Eye (tissue), 1 donor: ENCODE measurements at regions not wholly inside any gene's neighbourhood (a gene's known extent, or its start where the extent isn't known, plus 50 kb on each side); places are given as distances from the start of the nearest gene placed in this dataset.
"Not testable (repeated sequence)": the region's sequence is repeated elsewhere in the genome, so short reads cannot be mapped to it uniquely, and the experiment has no call there.

Source experiments
- DNase-seq: peaks from one replicate; pipeline ENCODE4 v3.0.0-alpha.2; 2015

DNA sequence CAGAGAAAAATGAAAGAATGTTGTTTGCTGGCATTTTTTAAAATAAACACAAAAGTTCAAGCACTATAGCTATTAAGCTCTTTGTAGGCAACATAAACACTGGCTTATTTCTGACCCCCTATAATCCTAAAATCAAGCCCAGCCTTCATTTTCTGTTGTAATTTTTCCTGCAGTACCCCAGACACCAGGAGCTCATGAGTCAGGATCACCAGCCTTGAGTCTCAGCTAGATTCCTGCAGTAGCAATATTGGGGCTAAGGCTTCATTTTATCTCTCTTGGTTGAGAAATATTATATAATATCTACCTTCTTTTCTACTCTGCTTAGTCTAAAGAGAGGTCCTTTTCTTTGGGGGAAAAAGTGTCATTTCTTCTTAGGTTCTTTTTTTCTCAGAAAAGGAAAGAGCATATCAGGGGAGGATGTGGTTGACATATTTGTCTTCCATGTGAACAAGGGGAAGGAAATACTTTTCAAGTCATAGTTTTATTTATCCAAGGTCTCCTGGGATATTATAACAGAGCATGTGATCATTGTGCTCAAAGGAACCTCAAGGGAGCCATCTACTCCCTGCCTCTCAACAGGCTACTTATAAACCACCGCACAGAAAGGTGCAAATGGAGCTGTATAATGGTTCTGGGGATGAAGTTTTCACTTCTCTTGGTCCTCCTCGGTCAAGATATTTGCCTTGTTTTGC, 678.3 kb upstream of the NR3C2 start:
- no peak for DNase-seq

- no peak for DNase-seq
These were observed 674.6 kb upstream of the NR3C2 start for GRCh38 chr4:149116806-149117205.

- peak; percentile 24 for DNase-seq
These were observed 671.7 kb upstream of the NR3C2 start for GRCh38 chr4:149113804-149114430.

DNA sequence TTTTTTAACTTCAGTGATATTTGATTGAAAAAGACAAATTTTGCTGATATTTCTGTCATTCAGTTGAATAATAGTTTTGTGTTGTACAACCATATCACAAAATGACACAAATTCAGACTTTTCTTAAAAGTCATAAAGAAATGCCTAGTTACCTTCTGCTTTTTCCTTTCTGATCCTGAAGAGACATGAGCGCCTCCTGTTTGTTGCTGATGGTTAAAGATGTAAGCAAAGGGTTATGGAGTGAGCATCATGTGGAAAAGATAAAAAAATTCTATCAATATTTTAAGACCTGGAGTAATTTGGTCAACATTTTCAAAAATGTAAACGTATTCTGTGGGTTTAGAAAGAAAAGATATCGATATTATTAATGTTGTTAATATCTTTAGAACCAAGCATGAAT, 669.9 kb upstream of the NR3C2 start:
- DNase-seq, result no peak

DNA sequence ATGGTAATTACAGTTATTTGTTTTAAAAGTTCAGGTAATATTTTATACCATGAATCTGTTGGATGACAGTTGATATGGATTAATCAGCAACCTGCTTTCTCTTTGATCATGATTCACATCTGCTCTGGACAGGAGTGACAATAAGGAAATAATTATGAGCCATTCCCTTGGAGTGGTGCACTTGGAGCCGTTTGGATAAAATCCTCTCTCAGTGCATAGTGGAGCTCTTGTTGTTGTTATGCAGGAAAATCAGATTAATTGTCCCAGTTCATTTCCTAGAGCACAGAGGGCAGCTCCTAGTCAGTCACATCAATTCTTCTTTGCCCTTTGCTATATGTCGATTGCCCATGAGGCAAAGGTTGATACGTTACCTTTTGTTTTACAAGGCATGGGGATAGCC, 668.3 kb upstream of the NR3C2 start:
- no peak for DNase-seq

GRCh38 chr4:149108626-149109025, 666.4 kb upstream of the NR3C2 start:
- no peak for DNase-seq

DNA sequence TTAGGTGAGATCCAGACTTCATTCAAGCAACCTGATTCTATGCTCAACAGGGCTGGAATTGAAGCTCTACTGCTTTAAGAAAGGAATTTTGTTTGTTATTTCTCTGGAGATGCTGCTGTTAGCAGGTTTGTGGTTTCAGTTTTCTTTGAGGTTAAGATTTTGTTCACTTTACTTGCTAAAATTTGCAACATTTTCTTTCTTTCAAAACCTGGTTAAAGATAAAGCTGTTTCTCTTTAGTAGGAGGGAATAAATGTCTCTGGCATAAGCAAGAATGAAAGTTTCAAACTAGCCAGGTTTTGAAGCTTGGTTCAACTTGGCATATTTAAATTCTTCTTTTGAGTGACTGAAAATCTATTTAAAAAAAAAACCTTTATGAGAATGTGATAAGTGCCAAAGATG, 660.6 kb upstream of the NR3C2 start:
- DNase-seq, result no peak

DNA sequence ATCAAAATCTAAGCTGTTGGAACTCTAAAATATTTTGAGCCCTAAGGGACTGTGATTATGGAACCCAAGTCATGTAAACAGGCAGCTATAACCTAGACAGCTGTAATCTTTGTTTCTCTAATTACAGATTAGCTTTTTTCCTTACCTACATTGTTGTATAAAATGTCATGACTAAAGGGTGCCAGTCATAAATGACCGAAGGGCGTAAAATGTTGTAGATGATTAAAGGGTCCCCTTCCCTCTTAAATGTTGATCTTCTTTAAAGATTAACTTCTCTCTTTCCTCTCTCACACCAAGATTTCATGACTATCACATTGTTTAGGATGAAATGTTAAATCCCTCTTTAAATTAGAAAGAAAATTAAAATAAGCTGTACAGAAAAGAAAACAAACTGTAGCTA, 659.4 kb upstream of the NR3C2 start:
- DNase-seq, result no peak

DNA sequence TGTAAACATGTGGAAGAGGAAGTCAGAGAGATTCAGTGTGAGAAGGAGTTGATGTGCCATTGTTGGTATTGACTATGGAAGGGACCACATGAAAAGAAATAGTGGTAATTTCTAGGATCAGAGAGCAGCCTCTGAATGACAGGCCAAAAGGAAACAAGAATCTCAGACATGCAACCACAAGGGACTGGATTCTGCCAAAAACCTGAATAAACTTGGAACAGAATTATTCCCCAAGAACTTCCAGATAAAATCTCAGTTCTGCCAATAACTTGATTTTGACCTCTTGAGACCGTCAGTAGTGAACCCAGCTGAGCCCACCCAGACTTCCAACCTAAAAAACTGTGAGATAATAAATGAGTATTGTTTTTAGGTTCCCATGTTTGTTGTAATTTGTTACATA, 653.6 kb upstream of the NR3C2 start:
- DNase-seq, result no peak

DNA sequence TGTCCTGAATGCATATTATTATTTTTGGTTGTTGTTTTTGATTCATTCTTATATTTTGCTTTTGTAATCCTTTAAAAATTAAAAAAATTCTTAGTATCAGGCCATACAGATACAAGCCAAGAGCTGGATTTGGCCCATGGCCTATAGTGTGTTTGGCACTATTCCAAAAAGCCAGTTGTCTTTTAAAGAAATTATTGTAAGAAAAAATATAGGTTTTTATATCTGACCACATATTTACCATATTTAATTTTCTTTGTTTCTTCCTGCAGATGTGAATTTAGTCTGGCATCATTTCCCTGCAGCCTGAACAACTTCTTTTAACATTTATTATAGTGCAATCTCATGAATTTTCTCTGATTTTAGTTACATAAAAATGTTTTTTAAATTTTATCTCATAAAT, 652.8 kb upstream of the NR3C2 start:
- no peak for DNase-seq

- DNase-seq, result no peak
These were observed 641.9 kb upstream of the NR3C2 start for GRCh38 chr4:149084144-149084543.

- DNase-seq, result no peak
These were observed 635.0 kb upstream of the NR3C2 start for GRCh38 chr4:149077181-149077580.

GRCh38 chr4:149076401-149076800, 634.2 kb upstream of the NR3C2 start:
- DNase-seq, result no peak

DNA sequence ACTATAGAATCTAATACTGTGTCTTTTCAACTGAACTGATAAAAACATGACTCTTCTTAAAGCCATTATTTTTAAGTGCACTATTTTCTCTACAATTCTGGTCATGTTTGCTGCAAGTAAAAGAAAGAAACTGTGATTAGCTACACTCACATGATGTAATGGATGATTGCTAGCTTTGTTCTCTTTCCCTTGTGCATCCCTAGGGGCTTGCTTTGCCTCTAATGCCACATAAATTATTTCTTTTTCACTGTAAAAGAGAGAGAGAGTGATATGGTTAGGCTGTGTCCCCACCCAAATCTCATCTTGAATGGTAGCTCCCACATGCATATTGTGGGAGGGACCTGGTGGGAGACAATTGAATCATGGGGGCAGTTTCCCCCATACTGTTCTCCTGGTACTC, 630.2 kb upstream of the NR3C2 start:
- no peak for DNase-seq

DNA sequence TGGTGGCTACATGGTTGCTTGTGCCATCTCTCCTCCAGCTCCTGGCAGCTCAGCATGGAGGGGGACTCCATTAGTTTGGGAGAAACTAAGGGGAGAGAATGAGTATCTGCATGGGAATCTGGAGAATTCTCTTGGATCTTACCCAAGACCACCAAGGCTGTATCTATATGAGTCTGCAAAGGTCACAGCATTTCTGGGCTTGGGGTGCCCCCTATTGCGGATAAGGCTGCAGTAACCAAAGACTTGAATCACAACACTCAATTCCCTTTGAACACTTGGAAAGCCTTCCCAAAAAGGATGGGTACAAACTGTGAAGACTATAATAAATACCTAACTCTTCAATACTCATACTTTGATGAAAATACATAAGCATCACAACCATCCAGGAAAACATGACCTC, 623.5 kb upstream of the NR3C2 start:
- no peak for DNase-seq

- DNase-seq, result no peak
These were observed 620.8 kb upstream of the NR3C2 start for GRCh38 chr4:149062997-149063396.

DNA sequence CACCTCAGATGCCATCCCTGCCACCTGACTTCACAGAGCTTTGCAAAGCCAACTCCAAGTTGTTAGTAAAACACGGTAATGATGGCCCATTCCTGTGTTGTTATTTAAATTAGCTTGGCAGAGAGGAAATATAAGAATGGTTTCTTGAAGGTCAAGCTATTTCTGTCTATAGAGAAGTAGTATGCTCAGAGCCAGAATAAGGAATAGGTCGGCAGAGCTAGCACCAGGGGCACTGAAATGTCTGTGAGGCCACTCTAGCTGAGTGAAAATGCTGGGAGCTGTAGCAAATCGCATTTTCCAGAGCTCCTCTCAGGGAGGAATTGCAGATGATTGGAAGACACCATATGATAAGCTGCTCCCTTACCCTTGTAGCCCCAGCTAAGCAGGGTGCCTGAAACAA, 615.4 kb upstream of the NR3C2 start:
- no peak for DNase-seq

DNA sequence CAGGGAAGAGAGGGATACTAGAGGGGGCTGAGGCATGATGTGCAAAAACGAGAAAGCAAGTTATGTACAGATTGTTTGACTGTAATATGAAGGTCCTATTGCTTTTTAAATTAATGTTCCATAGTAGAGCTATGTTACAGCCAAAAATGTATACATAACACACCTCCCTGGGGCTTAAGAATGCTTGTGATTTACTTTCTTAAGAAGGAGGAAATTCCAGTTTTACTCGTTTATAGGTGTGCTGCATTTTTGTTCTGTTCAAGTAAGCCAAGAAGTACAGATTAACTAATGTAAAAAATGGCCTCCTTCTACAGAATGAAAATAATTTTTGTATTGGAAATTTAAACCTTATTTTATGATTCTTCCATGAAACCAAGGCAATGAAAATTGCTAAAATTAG, 614.4 kb upstream of the NR3C2 start:
- DNase-seq, result peak; percentile 25

DNA sequence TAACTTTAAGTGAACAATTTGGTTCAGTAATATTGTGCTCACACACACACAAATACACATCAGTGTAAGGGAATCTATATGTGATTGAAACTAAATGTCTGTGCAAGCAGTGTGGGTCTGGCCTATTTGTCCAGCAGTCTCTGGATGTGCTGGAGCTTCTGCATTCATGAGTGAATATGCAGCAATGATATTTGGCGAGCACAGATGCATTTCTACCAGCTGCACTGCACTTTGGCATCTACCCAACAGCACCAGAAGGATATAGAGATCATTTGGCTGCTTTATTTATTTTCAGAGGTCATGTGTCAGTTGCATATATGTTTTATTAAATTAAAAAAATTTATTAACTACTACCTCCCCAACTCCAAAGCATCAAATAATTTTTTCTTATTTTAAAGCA, 613.4 kb upstream of the NR3C2 start:
- no peak for DNase-seq

DNA sequence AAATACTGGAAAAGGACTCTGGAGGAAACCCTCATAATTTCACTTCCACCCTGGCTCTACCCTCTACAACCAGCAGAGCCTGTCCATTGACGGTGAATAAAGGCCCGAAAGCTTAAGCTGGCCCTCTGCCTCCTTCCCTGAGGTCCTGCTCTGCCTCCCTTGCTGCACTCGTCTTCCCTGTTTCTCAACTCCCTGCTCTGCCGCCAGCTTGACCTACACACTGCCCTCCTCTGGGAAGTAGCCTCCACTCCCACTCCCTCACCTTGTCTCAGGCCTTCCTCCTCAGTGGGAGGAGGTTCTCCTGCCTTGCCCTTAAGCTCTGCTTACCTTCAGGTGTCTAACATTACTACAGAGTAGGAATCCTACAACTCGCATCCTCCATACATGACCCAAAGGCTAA, 608.6 kb upstream of the NR3C2 start:
- DNase-seq, result no peak

DNA sequence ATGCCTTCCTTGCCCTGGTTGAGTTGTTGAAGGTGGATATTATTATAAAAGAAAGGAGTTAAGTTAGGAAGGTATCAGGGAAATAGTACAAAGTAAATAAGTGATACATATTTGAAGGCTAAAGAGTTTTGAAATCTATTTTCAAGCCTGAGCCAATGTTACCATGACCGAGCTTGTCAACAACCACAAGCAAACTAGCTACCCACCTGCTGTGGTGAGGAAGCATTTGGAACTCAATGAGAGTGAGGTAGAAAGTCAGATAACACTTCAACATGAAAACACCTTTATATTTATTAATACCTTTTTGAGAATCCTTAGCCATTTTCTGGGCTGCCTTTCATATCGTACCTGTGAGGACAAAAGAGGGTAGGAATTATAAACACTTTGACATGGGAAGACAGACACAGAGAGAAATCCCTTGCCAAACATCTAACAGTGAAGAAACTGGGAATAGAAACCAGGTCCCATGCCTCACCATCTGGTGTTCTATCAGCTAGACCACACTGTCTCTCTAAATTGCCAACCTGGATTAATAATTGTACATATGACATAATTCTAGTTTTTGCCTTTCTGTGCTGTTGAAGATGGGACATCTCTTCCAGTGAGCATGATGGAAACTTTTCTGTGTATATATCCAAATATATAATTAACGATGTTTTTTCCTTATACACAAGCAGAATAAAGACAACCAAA, 606.4 kb upstream of the NR3C2 start:
- no peak for DNase-seq

DNA sequence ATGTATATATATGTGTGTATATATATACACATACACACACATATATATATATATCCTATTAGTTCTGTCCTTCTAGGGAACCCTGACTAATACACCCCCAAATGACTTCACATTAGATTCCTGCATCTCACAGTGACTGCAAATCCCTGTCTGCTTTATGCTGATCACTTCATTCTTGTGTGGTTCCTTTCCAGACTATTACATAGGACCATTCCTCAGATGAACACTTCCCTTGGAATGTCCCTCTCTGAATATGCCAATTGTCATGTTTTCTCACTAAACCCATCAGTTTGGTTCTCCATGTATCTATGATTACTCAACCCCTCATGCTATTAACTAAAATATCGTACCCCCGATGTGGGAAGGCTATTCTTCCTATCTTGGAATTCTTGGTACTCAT, 605.2 kb upstream of the NR3C2 start:
- DNase-seq, result no peak

- no peak for DNase-seq
These were observed 603.5 kb upstream of the NR3C2 start for GRCh38 chr4:149045731-149046130.

- DNase-seq, result not testable (repeated sequence)
These were observed 597.6 kb upstream of the NR3C2 start for GRCh38 chr4:149039786-149040185.

GRCh38 chr4:149031399-149031798, 589.2 kb upstream of the NR3C2 start:
- peak; percentile 15 for DNase-seq
